Panc1 (cell line): ENCODE measurements at regions not wholly inside any gene's neighbourhood (a gene's known extent, or its start where the extent isn't known, plus 50 kb on each side); places are given as distances from the start of the nearest gene placed in this dataset.

ENCODE experiments used
- ATAC-seq: fragments of 200-7000 bp; cut with Tn5 transposase; 2 replicates; pipeline ENCODE4 v1.9.1; 2020; ENCODE audit warnings: mild to moderate bottlenecking, moderate library complexity
- BruUV-seq: library from RNA; stranded (reverse); fragments of 400-500 nt; replicated peaks from 2 replicates; lab custom pipeline; 2021; lab: Mats Ljungman, UMichigan
- CTCF ChIA-PET: fragments of 300-600 bp; sonication (Branson Sonifier 250); formaldehyde crosslinking; loops from one replicate; lab custom pipeline; 2022; ENCODE audit warnings: antibody characterized with exemption; lab: Charles Lee
- POLR2A ChIA-PET: fragments of 300-600 bp; sonication (Branson Sonifier 250); formaldehyde crosslinking; loops from one replicate; lab custom pipeline; 2022; ENCODE audit warnings: antibody characterized with exemption; lab: Charles Lee
- DNase-seq: peaks from one replicate; pipeline ENCODE4 v3.0.0-alpha.2; 2010; ENCODE audit warnings: low read depth, low spot score
- H3K27ac ChIP-seq: 2 replicates; pipeline ENCODE4 v1.5.1; 2011; ENCODE audit warnings: mild to moderate bottlenecking, low read length, inconsistent platforms
- H3K27me3 ChIP-seq: fragments of 200-500 bp; sonication (Bioruptor generic); 2 replicates; pipeline ENCODE4 v1.6.0; 2014; ENCODE audit warnings: low read length, inconsistent platforms; ENCODE audit not compliant: control insufficient read depth, insufficient read depth
- H3K36me3 ChIP-seq: fragments of 200-500 bp; sonication (Bioruptor generic); 2 replicates; pipeline ENCODE4 v1.5.1; 2014; ENCODE audit warnings: inconsistent platforms, mild to moderate bottlenecking, low read length, moderate library complexity; ENCODE audit not compliant: control insufficient read depth, insufficient read depth
- H3K4me1 ChIP-seq: 2 replicates; pipeline ENCODE4 v1.5.1; 2011; ENCODE audit warnings: inconsistent platforms, mild to moderate bottlenecking, low read length, moderate library complexity; ENCODE audit not compliant: control insufficient read depth, insufficient read depth
- H3K4me3 ChIP-seq, 2 experiments: 2 replicates each; pipeline ENCODE4 v1.5.1; 2011 to 2012; ENCODE audit warnings: low read depth in 2 of 2, low read length in 2 of 2, mild to moderate bottlenecking in 2 of 2, inconsistent platforms in 1 of 2, moderate library complexity in 1 of 2
- H3K9me3 ChIP-seq: fragments of 200-500 bp; sonication (Bioruptor generic); 2 replicates; pipeline ENCODE4 v1.5.1; 2014; ENCODE audit warnings: low read depth, mild to moderate bottlenecking, inconsistent platforms, low read length, moderate library complexity; ENCODE audit not compliant: control insufficient read depth, insufficient read depth
- CTCF ChIP-seq: fragments of 450-650 bp; IDR thresholded peaks from 2 replicates; pipeline ENCODE4 v1.5.1; 2017; ENCODE audit warnings: mild to moderate bottlenecking
- POLR2AphosphoS5 ChIP-seq: IDR thresholded peaks from 2 replicates; pipeline ENCODE4 v1.6.1; 2012; ENCODE audit warnings: mild to moderate bottlenecking, low read depth, low read length, moderate library complexity
- REST ChIP-seq, 2 experiments: IDR thresholded peaks; 2 replicates each; pipeline ENCODE4 v1.6.1; 2011 to 2012; ENCODE audit warnings: low read depth in 2 of 2, control low read depth in 1 of 2, low read length in 1 of 2, mild to moderate bottlenecking in 1 of 2, moderate library complexity in 1 of 2; ENCODE audit not compliant: insufficient read depth in 1 of 2
- SIN3A ChIP-seq: IDR thresholded peaks from 2 replicates; pipeline ENCODE4 v1.6.1; 2012; ENCODE audit warnings: low read depth, mild to moderate bottlenecking, low read length, moderate library complexity, borderline replicate concordance; ENCODE audit not compliant: insufficient read depth
- TCF7L2 ChIP-seq: IDR thresholded peaks from 2 replicates; pipeline ENCODE4 v1.6.1; 2011; ENCODE audit warnings: mild to moderate bottlenecking, low read depth, low read length, inconsistent platforms
- in situ Hi-C: cut with HindIII; loops from 2 replicates; pipeline ENCODE4 v1.10.0; 2016; ENCODE audit warnings: low sequenced_read_pairs, low pct_unique_long_range_greater_than_20kb
- intact Hi-C: fragments of 100-400 bp; cut with micrococcal nuclease; formaldehyde crosslinking; loops from one replicate; pipeline ENCODE4 v1.10.0; 2022; ENCODE audit not compliant: unreplicated experiment

- ATAC-seq (no peak), DNase-seq (no peak)
- no peaks in the 10 kb centered on the region for H3K9me3 ChIP-seq
- no TSS peak for BruUV-seq
- H3K4me1 ChIP-seq = no peaks in the 10 kb centered on the region
- intact Hi-C loops (no loop called here), in situ Hi-C loops (no loop called here)
- no peak for TF ChIP-seq POLR2AphosphoS5
- no peak for TF ChIP-seq CTCF
- TF ChIP-seq REST (IDR thresholded peaks at IDR 0.05; ENCODE audit: insufficient read depth in 1 of 2, low read depth in 2 of 2, low read length in 1 of 2) = no peak
- no peak for TF ChIP-seq TCF7L2
- no peak for TF ChIP-seq SIN3A
- H3K27me3 ChIP-seq = no peaks in the 10 kb centered on the region
- ChIA-PET POLR2A (no interaction called here), CTCF (no interaction called here)
- no peak overlapping the region for H3K4me3 ChIP-seq
- H3K27ac ChIP-seq = no peak overlapping the region
- H3K36me3 ChIP-seq = no peaks in the 10 kb centered on the region
Measured at GRCh38 chr11:23555085-23555484, 694.8 kb upstream of the CCDC179 start.

- no peaks in the 10 kb centered on the region for H3K4me1 ChIP-seq
- no peaks in the 10 kb centered on the region for H3K27me3 ChIP-seq
- no peak overlapping the region for H3K4me3 ChIP-seq
- in situ Hi-C loops (no loop called here), intact Hi-C loops (no loop called here)
- BruUV-seq = no TSS peak
- DNase-seq = no peak
- ATAC-seq = no peak
- no peaks in the 10 kb centered on the region for H3K36me3 ChIP-seq
- no peak overlapping the region for H3K27ac ChIP-seq
- H3K9me3 ChIP-seq = no peaks in the 10 kb centered on the region
- no peak for TF ChIP-seq SIN3A
- TF ChIP-seq TCF7L2 = no peak
- TF ChIP-seq POLR2AphosphoS5 = no peak
- TF ChIP-seq CTCF = no peak
- no peak for TF ChIP-seq REST (IDR thresholded peaks at IDR 0.05; ENCODE audit: insufficient read depth in 1 of 2, low read depth in 2 of 2, low read length in 1 of 2)
- POLR2A ChIA-PET = no interaction called here
- CTCF ChIA-PET = no interaction called here
Measured at GRCh38 chr11:23556163-23556750, 696.0 kb upstream of the CCDC179 start.
